ENCODE measurements at regions not wholly inside any gene's neighbourhood (a gene's known extent, or its start where the extent isn't known, plus 50 kb on each side); places are given as distances from the start of the nearest gene placed in this dataset.
"Not testable (repeated sequence)": the region's sequence is repeated elsewhere in the genome, so short reads cannot be mapped to it uniquely, and the experiment has no call there.

DNA sequence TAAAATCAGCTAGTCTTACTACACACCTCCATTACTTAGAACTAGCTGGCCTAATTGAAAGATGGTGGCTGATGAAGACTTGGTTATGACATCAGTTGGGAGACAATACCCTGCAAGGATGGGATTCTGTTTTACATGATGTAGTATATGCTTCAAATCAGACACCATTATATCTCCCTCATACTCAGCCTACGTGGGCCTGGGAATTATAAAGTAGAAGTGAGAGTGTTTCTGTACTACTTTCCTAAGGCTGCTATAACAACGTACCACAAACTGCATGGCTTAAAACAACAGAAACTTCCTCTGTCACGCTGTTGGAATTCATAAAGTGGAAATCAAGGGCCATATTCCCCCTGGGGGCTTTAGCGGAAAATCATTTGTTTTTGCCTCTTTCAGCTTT is 190.4 kb downstream of the PAH start:
- DNase-seq, result peak; percentile 63

DNA sequence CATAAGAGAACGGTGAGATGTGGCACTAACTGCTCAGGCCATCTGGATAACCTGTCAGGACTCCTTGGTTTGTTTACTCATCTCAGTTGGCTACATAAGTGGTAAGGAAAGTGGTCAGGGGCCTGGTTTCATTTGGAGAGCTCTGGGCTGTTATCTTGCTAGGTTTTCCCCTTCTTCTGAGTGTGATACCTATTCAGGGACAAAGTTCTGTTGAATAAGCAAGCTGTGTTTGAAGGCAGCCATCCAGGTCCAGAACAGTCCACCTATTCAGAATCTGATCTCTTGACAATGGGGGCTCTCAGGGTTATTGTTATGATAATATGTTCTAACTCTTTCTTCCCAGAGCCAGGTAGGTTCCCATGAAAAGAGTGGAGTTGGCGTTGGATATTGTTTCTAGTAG is 194.9 kb downstream of the PAH start:
- no peak for DNase-seq

DNA sequence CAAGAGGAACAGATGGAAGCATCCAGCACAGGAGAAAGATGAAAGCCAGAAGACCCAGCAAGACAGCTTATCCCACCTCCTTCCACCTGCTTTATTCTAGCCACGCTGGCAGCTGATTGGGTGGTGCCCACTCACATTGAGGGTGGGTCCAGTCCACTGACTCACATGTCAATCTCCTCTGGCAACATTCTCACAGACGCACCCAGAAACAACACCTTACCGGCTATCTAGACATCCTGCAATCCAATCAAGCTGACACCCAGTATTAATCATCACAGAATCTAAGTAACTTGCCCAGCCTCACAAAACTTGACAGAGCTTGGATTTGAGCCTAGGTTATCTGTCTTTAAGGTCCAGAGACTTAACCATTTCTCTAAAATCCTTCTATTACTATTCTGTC is 208.9 kb downstream of the PAH start:
- no peak for DNase-seq

DNA sequence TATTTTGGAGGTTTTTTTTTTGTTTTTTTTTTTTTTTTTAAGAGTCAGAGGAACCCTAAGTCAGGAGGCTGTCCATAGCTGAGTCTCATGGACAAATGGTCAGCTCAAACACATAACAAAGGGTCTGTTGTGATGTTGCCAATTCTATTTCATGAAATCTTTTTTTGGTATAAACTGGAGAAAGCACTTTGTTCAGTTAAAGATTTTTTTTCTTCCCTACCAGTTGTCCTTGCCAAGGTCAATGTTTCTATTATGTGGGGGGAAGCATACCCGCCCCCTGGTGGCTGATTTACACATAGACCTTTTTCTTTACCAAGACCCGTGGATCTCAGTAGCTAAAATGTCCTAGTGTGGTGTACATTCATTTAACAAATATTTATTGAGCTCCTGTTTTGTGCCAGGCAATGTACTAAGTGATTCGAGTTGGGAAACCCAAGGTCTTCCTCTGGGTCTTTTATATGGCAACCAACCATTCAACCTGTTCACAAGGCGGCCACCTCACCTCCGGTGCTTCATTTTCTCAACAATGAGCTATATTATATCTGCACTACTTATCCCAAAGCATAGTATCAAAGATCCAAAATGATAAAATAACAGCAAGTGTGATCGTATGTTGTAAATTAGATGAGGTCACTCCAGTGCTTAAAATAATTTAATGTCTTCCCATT is 214.5 kb downstream of the PAH start:
- peak; percentile 69 for DNase-seq

DNA sequence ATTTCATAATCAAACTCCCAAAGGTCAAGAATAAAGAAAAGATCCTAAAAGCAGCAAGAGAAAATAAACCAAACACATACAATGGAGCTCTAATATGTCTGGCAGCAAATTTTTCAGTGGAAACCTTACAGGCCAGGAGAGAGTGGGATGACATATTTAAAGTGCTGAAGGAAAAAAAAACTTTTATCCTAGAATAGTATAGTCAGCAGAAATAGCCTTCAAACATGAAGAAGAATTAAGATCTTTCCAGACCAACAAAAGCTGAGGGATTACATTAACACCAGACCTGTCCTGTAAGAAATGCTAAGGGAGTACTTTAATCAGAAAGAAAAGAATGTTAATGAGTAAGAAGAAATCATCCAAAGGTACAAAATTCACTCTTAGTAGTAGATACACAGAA is 215.7 kb upstream of the IGF1 start:
- DNase-seq, result no peak

DNA sequence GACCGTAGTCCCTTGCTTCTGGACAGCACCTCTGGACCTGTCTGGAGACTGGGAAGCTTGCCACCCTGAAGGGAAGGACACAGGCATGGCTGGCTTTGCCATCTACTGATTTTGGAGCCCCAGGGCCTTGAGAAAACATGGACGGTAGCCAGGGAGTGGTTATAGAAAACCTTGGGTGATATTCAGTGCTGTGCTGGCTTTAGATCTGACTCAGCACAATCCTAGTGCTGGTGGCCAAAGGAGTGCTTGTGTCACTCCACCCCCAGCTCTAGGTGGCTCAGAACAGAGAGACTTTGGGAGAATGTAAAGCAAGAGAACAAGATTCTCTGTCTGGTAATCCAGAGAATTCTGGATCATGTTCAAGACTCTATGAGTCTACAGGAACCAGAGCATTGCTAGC is 214.5 kb upstream of the IGF1 start:
- DNase-seq, result no peak

DNA sequence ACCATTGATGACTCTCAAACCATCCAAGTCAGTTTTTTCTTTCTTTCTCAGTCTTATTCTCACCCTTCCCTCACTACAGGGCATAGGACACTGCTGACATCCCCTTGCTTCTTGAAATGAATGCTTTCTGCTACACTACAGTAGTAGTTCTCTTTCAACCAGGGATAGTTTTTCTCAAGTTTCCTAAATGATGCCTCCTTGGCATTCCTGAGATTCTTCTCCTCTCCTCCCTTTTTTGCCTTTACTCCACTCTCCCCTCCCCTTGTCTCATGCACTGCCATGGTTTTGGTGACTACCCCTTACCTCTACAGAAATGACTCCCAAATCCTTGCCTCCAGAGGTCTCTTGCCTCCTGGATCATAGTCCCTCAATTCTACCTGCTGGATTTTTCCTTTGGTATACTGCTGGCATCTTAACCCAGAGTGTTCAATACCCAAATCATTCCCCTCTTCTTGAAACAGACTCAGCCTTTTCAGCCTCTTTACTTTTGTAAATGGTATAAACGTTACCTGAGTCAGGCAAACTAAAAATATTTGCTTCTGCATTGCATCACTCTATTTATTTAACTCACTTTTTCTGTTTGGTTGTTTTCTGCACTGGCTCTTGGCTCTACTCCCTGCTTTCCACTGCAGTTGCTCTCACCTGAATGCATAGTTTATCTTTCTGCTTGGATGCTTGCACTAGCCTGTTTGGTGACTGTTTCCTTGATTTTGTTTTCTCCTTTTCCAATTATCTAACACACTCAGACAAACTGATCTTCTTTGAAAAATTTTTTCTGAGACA is 211.6 kb upstream of the IGF1 start:
- DNase-seq, result no peak

DNA sequence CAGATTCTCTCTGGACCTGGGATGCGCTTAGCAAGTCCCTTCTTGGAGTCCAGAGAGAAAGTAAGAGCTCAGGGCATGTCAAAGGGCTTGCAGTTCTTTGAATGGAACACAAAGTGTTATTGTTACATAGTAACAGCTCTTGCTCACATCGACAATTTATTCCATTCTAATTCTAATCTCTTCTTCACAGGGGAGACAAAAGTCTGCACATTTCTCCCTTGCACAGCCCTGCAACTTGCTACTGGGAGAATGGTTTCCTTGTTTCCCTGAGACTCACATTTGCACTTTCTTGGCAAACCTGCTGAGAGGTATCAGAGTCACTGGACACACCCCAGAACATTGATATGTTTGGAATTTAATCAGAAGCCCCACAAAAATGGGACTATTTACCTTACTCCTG is 209.9 kb upstream of the IGF1 start:
- DNase-seq, result no peak

DNA sequence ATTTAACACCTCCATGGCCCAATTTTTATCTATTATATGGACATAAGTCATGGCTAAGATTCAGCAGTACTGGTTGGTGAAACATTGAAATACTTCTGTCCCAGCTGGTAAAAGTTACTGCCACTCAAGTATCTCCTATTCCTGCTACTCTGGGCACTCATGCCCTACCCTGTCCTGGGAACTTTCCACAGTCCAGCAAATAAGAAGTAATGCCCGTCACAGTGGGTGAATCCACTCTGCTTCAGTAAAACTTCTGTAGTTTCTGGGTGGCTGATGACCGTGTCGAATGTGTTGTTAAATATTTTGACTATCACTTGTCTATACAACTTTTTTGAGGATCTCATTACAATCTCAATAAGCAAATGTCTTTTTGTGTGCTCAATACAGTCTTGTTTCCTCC is 209.3 kb upstream of the IGF1 start:
- no peak for DNase-seq

DNA sequence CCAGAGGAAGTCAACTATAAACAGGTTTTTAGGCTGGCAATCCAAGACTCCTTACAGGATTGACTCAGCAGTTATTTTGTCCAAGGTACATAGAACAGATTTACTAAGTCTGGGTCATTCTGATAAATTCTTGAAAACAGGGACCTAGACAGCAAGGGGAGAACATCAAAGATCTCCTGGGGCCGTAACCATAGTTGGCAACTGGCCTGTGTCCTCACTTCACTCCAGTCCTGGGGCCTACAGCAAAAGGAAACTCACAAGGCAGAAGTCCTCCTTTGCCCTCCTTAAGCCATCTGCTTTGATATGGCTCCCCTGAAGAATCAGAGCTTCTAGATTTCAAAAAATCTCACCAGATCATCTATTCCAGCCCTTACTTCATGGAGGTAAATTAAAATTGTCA is 207.2 kb upstream of the IGF1 start:
- DNase-seq, result no peak

DNA sequence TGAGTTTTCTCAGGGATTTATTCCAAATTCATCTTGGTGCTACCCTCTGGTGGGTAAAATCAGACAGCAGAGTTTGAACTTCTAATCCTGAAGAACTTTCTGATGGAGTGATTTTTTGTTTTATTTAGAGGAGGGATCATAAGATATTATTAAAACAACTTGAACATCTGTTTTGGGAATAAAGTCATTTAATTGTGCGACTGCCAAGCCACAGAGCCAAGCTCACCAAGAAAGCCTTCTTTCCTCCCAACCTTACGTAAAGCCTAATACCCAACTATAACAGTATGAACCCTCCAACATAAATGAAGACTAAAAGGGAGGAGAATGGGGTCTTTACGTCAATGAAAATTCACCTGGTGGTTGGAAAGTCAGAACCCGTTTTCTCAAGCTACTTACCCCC is 205.5 kb upstream of the IGF1 start:
- no peak for DNase-seq

DNA sequence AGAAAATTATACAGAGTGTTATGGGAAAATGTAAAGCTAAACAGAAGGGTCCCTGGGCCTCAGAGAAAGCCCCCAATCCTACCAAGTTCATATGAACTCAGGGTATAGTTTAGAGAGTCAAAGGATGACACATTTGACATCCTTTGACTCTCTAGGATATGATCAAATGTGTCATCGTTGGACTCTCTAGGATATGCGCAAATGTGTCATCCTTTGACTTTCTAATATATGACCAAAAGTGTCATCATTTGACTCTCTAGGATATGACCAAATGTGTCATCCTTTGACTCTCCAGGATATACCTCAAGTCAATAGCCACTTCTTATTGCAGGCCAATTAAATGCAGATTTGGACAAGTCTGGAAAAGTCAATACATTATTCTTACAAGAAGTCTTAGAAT is 204.8 kb upstream of the IGF1 start:
- DNase-seq, result peak; percentile 32

DNA sequence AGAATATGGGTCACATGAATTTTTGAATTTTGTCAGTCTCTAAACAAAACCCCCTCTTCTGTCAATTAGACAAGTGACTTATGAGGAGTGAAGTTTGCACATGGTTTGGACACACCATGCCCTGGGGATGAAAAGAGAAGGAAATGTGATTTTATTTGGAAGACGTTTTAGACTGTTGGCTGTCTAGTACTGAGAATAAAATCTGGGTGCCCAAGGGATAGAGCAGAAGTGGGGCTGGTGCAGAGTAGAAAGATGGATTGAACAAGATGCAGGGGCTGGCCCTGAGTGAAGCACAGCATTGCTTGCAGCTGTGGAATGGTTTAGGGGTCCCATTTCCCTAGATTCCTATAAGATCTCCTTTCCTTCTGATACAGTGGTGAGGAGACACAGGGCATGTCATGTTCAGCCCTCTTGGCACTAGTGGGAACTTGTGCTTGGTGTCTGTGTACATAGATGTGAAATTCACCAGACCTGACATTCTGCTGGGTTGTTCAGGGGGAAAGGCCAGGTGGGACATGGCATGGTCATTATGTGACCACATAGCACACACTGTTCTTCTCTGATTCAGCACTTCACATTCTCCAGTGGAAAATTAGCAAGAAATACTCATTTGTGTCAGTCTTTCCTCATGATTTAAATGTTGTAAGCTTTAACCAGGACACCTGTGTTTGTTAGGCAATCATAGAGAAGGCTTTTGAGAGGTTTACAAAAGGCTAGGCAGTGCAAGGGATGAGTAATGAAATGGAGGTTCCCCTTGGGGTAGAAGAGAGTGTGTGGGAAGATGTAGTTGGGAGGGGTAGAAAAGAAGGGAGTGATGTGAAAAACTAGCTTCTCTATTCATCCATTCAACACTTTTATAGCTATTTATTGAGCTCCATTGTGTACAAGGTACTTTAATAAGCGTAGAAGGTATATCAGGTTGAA is 202.3 kb upstream of the IGF1 start:
- DNase-seq, result no peak

DNA sequence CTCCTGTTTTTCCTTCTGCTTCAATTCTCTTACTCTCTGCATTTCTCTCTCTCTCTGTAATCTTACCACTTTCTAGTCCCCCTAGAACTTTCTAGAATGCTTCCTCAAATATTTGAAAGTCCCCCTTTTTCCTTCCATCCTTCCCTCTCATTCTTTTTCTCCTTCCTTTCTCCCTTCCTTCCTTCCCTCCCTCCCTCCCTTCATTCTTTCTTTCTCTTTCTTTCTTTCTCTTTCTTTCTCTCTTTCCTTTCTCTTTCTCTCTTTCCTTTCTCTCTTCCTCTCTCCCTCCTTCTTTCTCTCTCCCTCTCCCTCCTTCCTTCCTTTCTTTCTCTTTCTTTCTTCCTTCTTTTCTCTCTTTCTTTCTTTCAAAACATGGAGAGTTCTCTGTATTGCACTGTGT is 201.4 kb upstream of the IGF1 start:
- no peak for DNase-seq

DNA sequence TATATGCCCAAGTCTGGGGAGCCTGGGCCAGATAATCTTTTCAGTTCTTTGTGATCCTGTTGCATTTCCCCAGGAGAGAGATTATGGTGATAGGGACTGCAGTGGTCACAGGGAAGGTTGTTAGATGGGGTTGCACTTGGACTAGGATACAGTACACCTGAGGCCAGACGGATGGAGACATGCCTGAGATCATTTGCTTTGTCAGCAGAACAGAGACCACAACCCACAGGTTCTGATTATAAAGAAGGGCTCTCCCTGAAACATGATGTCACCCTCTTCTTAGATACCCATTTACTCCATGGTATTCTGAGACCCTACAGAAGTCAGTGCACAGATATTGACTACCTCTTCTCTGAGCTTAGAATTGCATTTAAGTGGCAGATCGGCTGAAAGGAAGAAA is 200.9 kb upstream of the IGF1 start:
- DNase-seq, result no peak

DNA sequence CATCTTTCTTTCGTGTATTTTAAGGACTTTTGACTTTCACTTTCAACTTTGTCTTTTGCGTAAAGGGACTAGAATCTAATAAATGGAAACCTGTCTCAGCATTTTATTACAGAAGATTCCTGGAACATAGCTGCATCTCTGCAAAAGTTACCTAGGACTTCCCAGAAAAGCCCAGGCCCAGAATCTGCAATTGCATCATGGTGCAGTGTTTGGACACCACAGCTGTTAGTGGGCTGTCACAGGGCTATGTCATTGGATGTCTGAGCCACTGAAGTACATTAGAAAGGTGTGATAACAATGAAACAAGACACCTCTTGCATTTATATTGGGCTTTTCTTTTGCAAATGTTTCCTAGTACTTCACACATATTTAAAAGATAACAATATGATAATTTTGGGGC is 199.9 kb upstream of the IGF1 start:
- no peak for DNase-seq

DNA sequence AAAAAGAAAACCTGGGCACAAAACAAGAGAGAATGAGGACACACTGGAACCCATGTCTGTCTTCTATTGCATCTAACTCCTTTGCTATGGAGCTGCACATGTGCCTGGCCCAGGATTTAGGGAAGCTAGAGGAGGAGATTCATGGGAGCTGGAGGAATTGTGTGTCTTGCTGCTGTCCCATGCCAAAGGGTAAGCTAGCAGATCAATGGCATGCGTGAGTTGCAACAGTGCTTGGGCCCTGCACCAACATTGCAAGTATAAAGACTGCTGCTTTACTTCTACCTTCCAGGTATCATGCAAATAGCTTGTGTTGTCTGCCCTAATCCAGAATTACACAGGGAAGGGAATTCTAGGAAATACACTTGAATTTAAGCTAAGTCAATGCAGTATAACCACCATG is 196.4 kb upstream of the IGF1 start:
- no peak for DNase-seq

DNA sequence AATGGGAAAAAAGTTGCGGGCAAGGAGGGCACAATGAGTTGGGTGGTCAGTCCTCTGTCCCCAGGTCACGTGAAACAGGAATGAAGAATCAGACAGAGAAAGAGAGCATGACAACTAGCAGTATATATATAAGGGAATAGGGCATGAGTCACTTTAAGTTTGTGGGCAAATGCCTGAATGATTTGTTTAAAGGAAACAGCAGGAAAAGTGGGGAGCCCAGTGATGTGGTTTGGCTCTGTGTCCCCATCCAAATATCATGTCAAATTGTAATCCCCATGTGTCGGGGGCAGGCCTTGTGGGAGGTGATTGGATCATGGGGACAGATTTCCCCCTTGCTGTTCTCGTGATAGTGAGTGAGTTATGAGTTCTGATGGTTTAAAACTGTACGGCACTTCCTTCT is 195.3 kb upstream of the IGF1 start:
- peak; percentile 80 for DNase-seq

DNA sequence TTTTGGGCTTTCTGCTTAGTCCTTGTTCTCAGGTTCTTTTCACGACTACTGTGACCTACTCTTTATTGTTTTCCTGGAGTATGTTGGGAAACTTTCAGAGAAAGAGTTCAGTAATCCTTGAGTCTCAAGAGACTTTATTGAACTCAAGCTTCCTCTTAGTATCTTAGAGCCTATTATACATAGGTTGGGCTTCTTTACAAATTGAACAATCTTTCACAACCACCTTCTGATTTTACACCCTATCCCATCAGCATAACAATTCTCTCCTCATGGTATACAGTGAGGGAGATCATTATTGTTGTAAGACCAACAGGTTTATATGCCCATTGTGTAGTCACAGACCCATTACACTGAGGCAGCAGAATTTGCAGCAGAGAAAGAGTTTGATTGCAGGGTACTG is 193.2 kb upstream of the IGF1 start:
- no peak for DNase-seq

DNA sequence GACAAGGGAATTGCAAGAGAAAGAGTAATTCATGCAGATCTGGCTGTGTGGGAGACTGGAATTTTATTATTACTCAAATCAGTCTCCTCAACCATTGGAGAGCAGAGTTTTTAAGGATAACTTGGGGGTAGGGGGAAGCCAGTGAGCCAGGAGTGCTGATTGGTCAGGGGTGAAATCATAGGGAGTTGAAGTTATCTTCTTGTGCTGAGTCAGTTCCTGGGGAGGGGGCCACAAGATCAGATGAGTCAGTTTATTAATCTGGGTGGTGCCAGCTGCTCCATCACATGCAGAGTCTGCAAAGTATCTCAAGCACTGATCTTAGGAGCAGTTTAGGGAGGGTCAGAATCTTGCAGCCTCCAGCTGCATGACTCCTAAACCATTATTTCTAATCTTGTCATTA is 191.8 kb upstream of the IGF1 start:
- peak; percentile 46 for DNase-seq

DNA sequence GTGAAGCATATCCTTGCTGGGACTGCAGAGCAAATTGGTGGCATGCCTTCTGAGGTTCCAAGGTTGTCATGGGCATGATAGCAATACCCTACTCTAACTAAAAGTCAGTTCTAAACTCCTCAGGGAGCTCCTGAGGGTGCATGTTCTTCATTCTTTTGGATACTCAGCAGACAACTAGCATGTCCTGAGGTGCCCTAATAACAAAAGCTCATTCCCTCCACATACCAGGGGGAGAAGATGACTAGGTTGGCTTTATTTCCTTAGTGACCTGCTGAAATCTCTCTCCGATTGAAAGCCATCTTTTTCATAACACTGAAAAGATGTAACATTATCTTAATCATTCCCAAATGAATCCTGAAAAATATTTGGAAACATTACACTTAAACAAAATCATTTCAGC is 188.7 kb upstream of the IGF1 start:
- DNase-seq, result peak; percentile 53

DNA sequence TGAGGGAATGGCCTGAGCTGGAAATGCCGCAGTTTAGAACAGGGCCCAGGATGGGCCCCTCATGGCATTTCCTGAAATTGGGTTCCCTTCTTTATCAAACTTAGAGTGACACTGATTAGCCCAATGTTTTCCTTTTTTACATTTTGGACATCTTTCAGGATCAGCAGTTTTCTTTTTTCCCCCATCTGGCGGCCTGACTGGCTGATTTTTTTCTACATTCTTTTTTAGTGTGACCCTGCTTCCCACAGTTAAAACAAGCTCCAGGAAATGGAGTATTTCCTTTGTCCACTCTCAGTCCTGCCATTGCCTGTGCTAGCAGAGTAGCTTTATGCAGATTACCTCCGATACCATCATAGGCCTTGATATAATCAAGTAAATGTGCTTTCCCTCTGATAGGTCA is 185.8 kb upstream of the IGF1 start:
- not testable (repeated sequence) for DNase-seq

DNA sequence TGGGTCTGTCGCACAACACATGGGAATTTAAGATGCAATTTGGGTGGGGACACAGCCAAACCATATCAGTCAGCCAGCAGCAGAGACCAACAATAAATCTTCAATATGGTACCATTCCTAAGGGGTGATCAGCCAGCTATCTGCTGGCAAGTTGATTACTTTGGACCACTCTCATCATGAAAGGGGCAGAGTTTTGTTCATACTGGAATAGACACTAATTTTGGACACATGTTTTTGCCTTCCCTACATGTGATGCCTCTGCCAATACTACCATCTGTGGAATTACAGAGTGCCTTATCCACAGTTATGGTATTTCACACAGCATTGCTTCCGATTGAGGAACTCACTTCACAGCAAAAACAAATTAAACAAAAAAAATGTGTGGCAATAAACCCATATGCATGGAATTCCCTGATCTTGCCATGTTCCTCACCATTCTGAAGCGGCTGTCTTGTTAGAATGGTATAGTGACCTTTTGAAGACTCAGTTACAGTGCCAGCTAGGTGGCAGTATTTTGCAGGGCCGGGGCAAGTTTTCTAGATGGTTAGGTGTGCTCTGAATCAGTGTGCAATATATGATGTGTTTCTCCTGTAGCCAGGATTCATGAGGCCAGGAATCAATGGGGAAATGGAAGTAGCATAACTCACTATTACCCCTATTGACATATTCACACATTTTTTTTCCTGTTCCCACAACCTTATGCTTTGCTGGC is 179.0 kb upstream of the IGF1 start:
- no peak for DNase-seq
